Glomerular endothelial cell (primary cell): ENCODE measurements at regions not wholly inside any gene's neighbourhood (a gene's known extent, or its start where the extent isn't known, plus 50 kb on each side); places are given as distances from the start of the nearest gene placed in this dataset.

Source experiments
- DNase-seq: peaks from one replicate; pipeline ENCODE4 v3.0.0-alpha.2; 2011; ENCODE audit warnings: low read depth, low spot score; ENCODE audit errors: extremely low read depth

GRCh38 chr22:48855013-48855412 is 972.7 kb downstream of the BRD1 start:
- no peak for DNase-seq

GRCh38 chr22:48853627-48854240 is 973.9 kb downstream of the BRD1 start:
- no peak for DNase-seq

- no peak for DNase-seq
Measured at GRCh38 chr22:48851933-48852549, 975.6 kb downstream of the BRD1 start.

- DNase-seq, result no peak
Measured at GRCh38 chr22:48850658-48851287, 976.9 kb downstream of the BRD1 start.

GRCh38 chr22:48849963-48850657 is 977.6 kb downstream of the BRD1 start:
- DNase-seq, result no peak

GRCh38 chr22:48849219-48849912 is 978.3 kb downstream of the BRD1 start:
- no peak for DNase-seq

GRCh38 chr22:48846200-48846599 is 981.5 kb downstream of the BRD1 start:
- no peak for DNase-seq

- DNase-seq, result no peak
Measured at GRCh38 chr22:48845356-48845936, 982.2 kb downstream of the BRD1 start.

GRCh38 chr22:48844056-48844675 is 983.5 kb downstream of the BRD1 start:
- DNase-seq, result no peak

GRCh38 chr22:48843640-48844039 is 984.0 kb downstream of the BRD1 start:
- no peak for DNase-seq

- DNase-seq, result no peak
Measured at GRCh38 chr22:48842976-48843375, 984.7 kb downstream of the BRD1 start.

- no peak for DNase-seq
Measured at GRCh38 chr22:48842583-48842945, 985.1 kb downstream of the BRD1 start.

GRCh38 chr22:48841881-48842582 is 985.6 kb downstream of the BRD1 start:
- DNase-seq, result no peak

- no peak for DNase-seq
Measured at GRCh38 chr22:48840112-48840949, 987.3 kb downstream of the BRD1 start.

GRCh38 chr22:48838846-48839730 is 988.6 kb downstream of the BRD1 start:
- no peak for DNase-seq

- no peak for DNase-seq
Measured at GRCh38 chr22:48838376-48838775, 989.3 kb downstream of the BRD1 start.

- no peak for DNase-seq
Measured at GRCh38 chr22:48837341-48837935, 990.2 kb downstream of the BRD1 start.
